ENCODE measurements at regions not wholly inside any gene's neighbourhood (a gene's known extent, or its start where the extent isn't known, plus 50 kb on each side); places are given as distances from the start of the nearest gene placed in this dataset.

DNA sequence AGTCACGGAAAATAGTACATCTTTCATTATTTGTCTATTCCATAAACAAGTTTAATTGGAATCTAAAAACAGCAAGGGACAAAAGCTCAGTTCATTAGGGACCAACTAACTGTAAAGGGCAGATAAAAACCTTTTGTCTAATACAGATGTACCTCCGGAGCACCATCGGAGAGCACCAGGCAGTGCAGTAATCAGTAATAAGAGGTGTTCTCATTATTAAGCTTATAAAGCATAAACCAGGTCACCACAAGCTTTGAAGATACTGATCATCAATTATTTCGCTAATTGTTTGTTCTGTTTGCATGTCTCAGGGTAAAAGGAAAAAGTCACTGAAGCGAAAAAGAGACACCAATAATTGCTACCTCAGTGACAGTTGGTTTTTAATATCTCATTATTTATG is 207.3 kb upstream of the PRKD1 start:
- H2AFZ ChIP-seq (ENCODE audit: low read length): no peak overlapping the region
- no peak overlapping the region for H3K27ac ChIP-seq (ENCODE audit: low read length)
- H3K27me3 ChIP-seq (ENCODE audit: low read length): peaks cover 15% of the 10 kb centered on the region
- H3K9me3 ChIP-seq (ENCODE audit: low read length): no peaks in the 10 kb centered on the region
- H3K4me3 ChIP-seq (ENCODE audit: low read length): no peak overlapping the region
- POLR2A ChIA-PET (ENCODE audit: unreplicated experiment): no interaction called here
- intact Hi-C loops (cut with micrococcal nuclease): no loop called here
- H3K9me2 ChIP-seq (replicated peaks; ENCODE audit: low read length): no peaks in the 10 kb centered on the region
- no peak for TF ChIP-seq EZH2 (IDR thresholded peaks at IDR 0.05; ENCODE audit: low read length, unreplicated experiment)
- TF ChIP-seq EZH2phosphoT487 (IDR thresholded peaks at IDR 0.05; ENCODE audit: borderline replicate concordance, low read length): no peak
- TF ChIP-seq, protein P1, sequence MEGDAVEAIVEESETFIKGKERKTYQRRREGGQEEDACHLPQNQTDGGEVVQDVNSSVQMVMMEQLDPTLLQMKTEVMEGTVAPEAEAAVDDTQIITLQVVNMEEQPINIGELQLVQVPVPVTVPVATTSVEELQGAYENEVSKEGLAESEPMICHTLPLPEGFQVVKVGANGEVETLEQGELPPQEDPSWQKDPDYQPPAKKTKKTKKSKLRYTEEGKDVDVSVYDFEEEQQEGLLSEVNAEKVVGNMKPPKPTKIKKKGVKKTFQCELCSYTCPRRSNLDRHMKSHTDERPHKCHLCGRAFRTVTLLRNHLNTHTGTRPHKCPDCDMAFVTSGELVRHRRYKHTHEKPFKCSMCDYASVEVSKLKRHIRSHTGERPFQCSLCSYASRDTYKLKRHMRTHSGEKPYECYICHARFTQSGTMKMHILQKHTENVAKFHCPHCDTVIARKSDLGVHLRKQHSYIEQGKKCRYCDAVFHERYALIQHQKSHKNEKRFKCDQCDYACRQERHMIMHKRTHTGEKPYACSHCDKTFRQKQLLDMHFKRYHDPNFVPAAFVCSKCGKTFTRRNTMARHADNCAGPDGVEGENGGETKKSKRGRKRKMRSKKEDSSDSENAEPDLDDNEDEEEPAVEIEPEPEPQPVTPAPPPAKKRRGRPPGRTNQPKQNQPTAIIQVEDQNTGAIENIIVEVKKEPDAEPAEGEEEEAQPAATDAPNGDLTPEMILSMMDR (conservative IDR thresholded peaks at IDR 0.05; ENCODE audit: low read depth, low read length): no peak
- H3K9ac ChIP-seq (ENCODE audit: low read length): no peak overlapping the region
- no peak for DNase-seq
- no peaks in the 10 kb centered on the region for H4K20me1 ChIP-seq (ENCODE audit: low read length)
- no peak overlapping the region for H3K4me2 ChIP-seq (ENCODE audit: low read length)
- ATAC-seq: no peak
- no TSS peak for BruUV-seq (replicated peaks)
- CTCF ChIA-PET: no interaction called here
- no peaks in the 10 kb centered on the region for H3K79me2 ChIP-seq (ENCODE audit: low read length)
- no peaks in the 10 kb centered on the region for H3F3A ChIP-seq (ENCODE audit: low read length, unreplicated experiment)
- H3K36me3 ChIP-seq (ENCODE audit: low read depth, low read length): no peaks in the 10 kb centered on the region
- no peaks in the 10 kb centered on the region for H3K4me1 ChIP-seq (ENCODE audit: insufficient read depth, low read length)

DNA sequence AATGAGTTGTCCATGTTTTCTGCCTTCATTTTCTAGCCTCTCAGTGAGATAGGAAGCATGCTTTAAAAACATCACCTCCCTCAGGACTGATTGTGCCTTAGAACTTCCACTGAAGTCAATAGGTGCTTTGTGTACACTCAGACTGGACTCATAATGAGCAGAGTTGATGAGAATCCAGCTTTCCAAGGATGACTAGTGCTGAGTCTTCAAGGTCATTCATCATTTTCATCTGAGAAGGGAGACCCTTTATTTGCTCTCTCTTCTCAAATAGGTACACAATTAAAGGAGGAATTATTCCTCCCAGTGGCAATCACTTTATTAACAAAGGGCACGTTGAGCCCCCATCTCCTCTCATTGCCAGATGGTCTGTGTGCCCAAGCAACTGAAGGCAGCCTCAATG is 210.9 kb upstream of the PRKD1 start:
- no peak for DNase-seq
- Histone ChIP-seq H4K20me1 (ENCODE audit: low read length) (no peaks in the 10 kb centered on the region), H3K79me2 (ENCODE audit: low read length) (no peaks in the 10 kb centered on the region), H3K27ac (ENCODE audit: low read length) (no peak overlapping the region), H3K36me3 (ENCODE audit: low read depth, low read length) (no peaks in the 10 kb centered on the region), H3K9ac (ENCODE audit: low read length) (no peak overlapping the region), H3K9me3 (ENCODE audit: low read length) (no peaks in the 10 kb centered on the region), H3K27me3 (ENCODE audit: low read length) (peaks cover 25% of the 10 kb centered on the region), H3F3A (ENCODE audit: low read length, unreplicated experiment) (no peaks in the 10 kb centered on the region), H3K4me3 (ENCODE audit: low read length) (no peak overlapping the region), H3K9me2 (replicated peaks; ENCODE audit: low read length) (no peaks in the 10 kb centered on the region), H3K4me1 (ENCODE audit: insufficient read depth, low read length) (no peaks in the 10 kb centered on the region), H2AFZ (ENCODE audit: low read length) (no peak overlapping the region), H3K4me2 (ENCODE audit: low read length) (no peak overlapping the region)
- no peak for ATAC-seq
- BruUV-seq (replicated peaks): no TSS peak
- intact Hi-C loops (cut with micrococcal nuclease): no loop called here
- TF ChIP-seq, protein P1 (conservative IDR thresholded peaks at IDR 0.05; ENCODE audit: low read depth, low read length): no peak
- no peak for TF ChIP-seq EZH2phosphoT487 (IDR thresholded peaks at IDR 0.05; ENCODE audit: borderline replicate concordance, low read length)
- no peak for TF ChIP-seq EZH2 (IDR thresholded peaks at IDR 0.05; ENCODE audit: low read length, unreplicated experiment)
- CTCF ChIA-PET: no interaction called here
- POLR2A ChIA-PET (ENCODE audit: unreplicated experiment): no interaction called here

DNA sequence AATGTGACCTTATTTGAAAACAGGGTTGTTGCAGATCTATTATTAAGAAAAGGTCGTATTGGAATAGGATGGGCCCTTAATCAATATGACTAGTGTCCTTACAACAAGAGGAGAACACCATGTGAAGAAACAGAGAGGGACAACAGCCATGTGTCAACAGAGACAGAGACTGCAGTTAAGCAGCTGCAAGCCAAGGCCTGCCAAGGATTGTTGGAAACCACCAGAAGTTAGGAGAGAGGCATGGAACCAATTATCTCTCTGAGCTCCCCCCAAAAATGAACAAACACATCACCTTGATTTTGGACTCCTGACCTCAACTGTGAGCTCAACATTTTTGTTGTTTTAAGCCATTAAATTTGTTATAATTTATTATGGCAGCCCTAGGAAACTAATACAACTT is 214.6 kb upstream of the PRKD1 start:
- Histone ChIP-seq H3K27ac (ENCODE audit: low read length) (no peak overlapping the region), H3K4me2 (ENCODE audit: low read length) (no peak overlapping the region), H3K9me3 (ENCODE audit: low read length) (peaks cover 10% of the 10 kb centered on the region; the same call in 1 of the 2 replicates), H3K36me3 (ENCODE audit: low read depth, low read length) (no peaks in the 10 kb centered on the region), H3K4me3 (ENCODE audit: low read length) (no peak overlapping the region), H4K20me1 (ENCODE audit: low read length) (no peaks in the 10 kb centered on the region), H3K9ac (ENCODE audit: low read length) (no peak overlapping the region), H3F3A (ENCODE audit: low read length, unreplicated experiment) (no peaks in the 10 kb centered on the region), H3K9me2 (replicated peaks; ENCODE audit: low read length) (no peaks in the 10 kb centered on the region), H3K4me1 (ENCODE audit: insufficient read depth, low read length) (no peaks in the 10 kb centered on the region), H3K79me2 (ENCODE audit: low read length) (no peaks in the 10 kb centered on the region), H2AFZ (ENCODE audit: low read length) (no peak overlapping the region), H3K27me3 (ENCODE audit: low read length) (peaks cover 16% of the 10 kb centered on the region; the same call in 1 of the 2 replicates)
- TF ChIP-seq, protein P1 (conservative IDR thresholded peaks at IDR 0.05; ENCODE audit: low read depth, low read length): no peak
- TF ChIP-seq EZH2 (IDR thresholded peaks at IDR 0.05; ENCODE audit: low read length, unreplicated experiment) (no peak), EZH2phosphoT487 (IDR thresholded peaks at IDR 0.05; ENCODE audit: borderline replicate concordance, low read length) (no peak)
- ChIA-PET CTCF (no interaction called here), POLR2A (ENCODE audit: unreplicated experiment) (no interaction called here)
- BruUV-seq (replicated peaks): no TSS peak
- intact Hi-C loops (cut with micrococcal nuclease): no loop called here
- DNase-seq (no peak), ATAC-seq (no peak)
